ENCODE measurements at regions not wholly inside any gene's neighbourhood (a gene's known extent, or its start where the extent isn't known, plus 50 kb on each side); places are given as distances from the start of the nearest gene placed in this dataset.
"Not testable (repeated sequence)": the region's sequence is repeated elsewhere in the genome, so short reads cannot be mapped to it uniquely, and the experiment has no call there.

DNA sequence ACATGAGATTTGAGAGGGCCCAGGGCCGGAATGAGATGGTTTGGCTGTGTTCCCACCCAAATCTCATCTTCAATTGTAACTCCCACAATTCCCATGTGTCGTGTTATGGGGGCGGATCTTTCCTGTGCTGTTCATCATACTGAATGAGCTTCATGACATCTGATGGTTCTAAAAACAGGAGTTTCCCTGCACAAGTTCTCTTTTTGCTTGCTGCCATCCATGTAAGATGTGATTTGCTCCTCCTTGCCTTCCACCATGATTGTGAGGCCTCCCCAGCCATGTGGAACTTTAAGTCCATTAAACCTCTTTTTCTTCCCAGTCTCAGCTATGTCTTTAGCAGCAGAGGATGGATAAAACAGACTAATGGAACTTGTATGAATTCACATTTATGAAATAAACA lies 131.9 kb upstream of the ZC3H15 start:
- POLR2A ChIA-PET; dilution Hi-C loops (cut with MboI; ENCODE audit: extremely low pct_ligation_motif_present, low sequenced_read_pairs); H3K27ac ChIP-seq (ENCODE audit: insufficient read depth, low read depth, low read length); intact Hi-C loops (cut with micrococcal nuclease); H3K79me2 ChIP-seq (ENCODE audit: control insufficient read depth, insufficient read depth, low read length); H3K27me3 ChIP-seq (ENCODE audit: control insufficient read depth in 2 of 2, insufficient read depth in 2 of 2, low read length in 2 of 2); H3K4me2 ChIP-seq (ENCODE audit: insufficient read depth, low read length); H3K9ac ChIP-seq (replicated peaks; ENCODE audit: extremely low read depth, insufficient read depth, low read length); H4K20me1 ChIP-seq (replicated peaks; ENCODE audit: control insufficient read depth, extremely low read depth, insufficient read depth, low read length); FAIRE-seq; H3K36me3 ChIP-seq (ENCODE audit: control insufficient read depth in 2 of 2, extremely low read depth in 1 of 2, insufficient read depth in 2 of 2, low read length in 2 of 2); CTCF ChIA-PET; DNase-seq (ENCODE audit: low read depth, low spot score); H3K9me1 ChIP-seq (replicated peaks; ENCODE audit: control insufficient read depth, extremely low read depth, insufficient read depth, low read length); BruUV-seq (replicated peaks); H3K9me3 ChIP-seq (replicated peaks; ENCODE audit: control insufficient read depth, insufficient read depth, low read length); H3K4me3 ChIP-seq (replicated peaks in 1 of 3; ENCODE audit: insufficient read depth in 1 of 3, low read depth in 1 of 3, low read length in 3 of 3); H2AFZ ChIP-seq (ENCODE audit: low read depth, low read length): not testable (repeated sequence)
- peaks cover 12% of the 10 kb centered on the region for H3K4me1 ChIP-seq (ENCODE audit: control insufficient read depth, extremely low read depth, insufficient read depth, low read length)

DNA sequence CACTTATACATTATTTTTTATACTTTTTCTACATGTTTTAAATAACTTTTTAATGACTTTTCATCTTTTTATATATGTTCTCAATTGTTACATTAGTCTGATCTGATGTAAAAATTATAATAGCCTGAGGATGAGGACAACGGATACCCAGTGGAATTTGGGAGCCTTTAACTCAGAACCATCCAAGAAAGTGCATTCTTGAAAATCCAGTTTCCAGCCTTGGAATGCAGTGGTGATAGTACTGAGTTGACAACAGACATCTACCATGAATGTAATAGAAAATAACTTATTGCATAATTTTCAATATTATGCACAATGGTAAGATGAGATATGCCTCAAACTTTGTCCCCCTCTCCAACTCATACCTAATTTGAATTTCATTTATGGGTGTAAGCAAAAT lies 120.7 kb upstream of the ZC3H15 start:
- Histone ChIP-seq H3K36me3 (ENCODE audit: control insufficient read depth in 2 of 2, extremely low read depth in 1 of 2, insufficient read depth in 2 of 2, low read length in 2 of 2) (no peaks in the 10 kb centered on the region), H3K9me3 (replicated peaks; ENCODE audit: control insufficient read depth, insufficient read depth, low read length) (no peaks in the 10 kb centered on the region), H3K27ac (ENCODE audit: insufficient read depth, low read depth, low read length) (no peak overlapping the region), H3K4me2 (ENCODE audit: insufficient read depth, low read length) (no peak overlapping the region), H2AFZ (ENCODE audit: low read depth, low read length) (no peak overlapping the region), H3K4me3 (replicated peaks in 1 of 3; ENCODE audit: insufficient read depth in 1 of 3, low read depth in 1 of 3, low read length in 3 of 3) (no peak overlapping the region), H3K4me1 (ENCODE audit: control insufficient read depth, extremely low read depth, insufficient read depth, low read length) (peaks cover 3% of the 10 kb centered on the region), H3K9ac (replicated peaks; ENCODE audit: extremely low read depth, insufficient read depth, low read length) (no peak overlapping the region), H3K79me2 (ENCODE audit: control insufficient read depth, insufficient read depth, low read length) (no peaks in the 10 kb centered on the region), H4K20me1 (replicated peaks; ENCODE audit: control insufficient read depth, extremely low read depth, insufficient read depth, low read length) (no peaks in the 10 kb centered on the region), H3K27me3 (ENCODE audit: control insufficient read depth in 2 of 2, insufficient read depth in 2 of 2, low read length in 2 of 2) (no peaks in the 10 kb centered on the region), H3K9me1 (replicated peaks; ENCODE audit: control insufficient read depth, extremely low read depth, insufficient read depth, low read length) (no peaks in the 10 kb centered on the region)
- intact Hi-C loops (cut with micrococcal nuclease): no loop called here
- BruUV-seq (replicated peaks): no TSS peak
- ChIA-PET POLR2A (no interaction called here), CTCF (no interaction called here)
- FAIRE-seq (no peak), DNase-seq (ENCODE audit: low read depth, low spot score) (no peak)
- TF ChIP-seq EZH2 (IDR thresholded peaks at IDR 0.05; ENCODE audit: borderline replicate concordance, low read depth, low read length, severe bottlenecking) (no peak), MAX (IDR thresholded peaks at IDR 0.05; ENCODE audit: insufficient read depth, insufficient read length) (no peak), POLR2AphosphoS5 (IDR thresholded peaks at IDR 0.05; ENCODE audit: insufficient read depth, low read depth, low read length) (no peak), GATA2 (IDR thresholded peaks at IDR 0.05; ENCODE audit: insufficient read depth, insufficient read length, low read depth, low read length) (no peak), POLR2A (IDR thresholded peaks at IDR 0.05; ENCODE audit: low read depth, low read length) (no peak), JUN (IDR thresholded peaks at IDR 0.05; ENCODE audit: borderline replicate concordance, insufficient read depth, insufficient read length, low read depth) (no peak), FOS (IDR thresholded peaks at IDR 0.05; ENCODE audit: borderline replicate concordance, insufficient read depth, low read length) (no peak), MYC (IDR thresholded peaks at IDR 0.05; ENCODE audit: low read depth, low read length) (no peak)
- TF ChIP-seq, protein P1, sequence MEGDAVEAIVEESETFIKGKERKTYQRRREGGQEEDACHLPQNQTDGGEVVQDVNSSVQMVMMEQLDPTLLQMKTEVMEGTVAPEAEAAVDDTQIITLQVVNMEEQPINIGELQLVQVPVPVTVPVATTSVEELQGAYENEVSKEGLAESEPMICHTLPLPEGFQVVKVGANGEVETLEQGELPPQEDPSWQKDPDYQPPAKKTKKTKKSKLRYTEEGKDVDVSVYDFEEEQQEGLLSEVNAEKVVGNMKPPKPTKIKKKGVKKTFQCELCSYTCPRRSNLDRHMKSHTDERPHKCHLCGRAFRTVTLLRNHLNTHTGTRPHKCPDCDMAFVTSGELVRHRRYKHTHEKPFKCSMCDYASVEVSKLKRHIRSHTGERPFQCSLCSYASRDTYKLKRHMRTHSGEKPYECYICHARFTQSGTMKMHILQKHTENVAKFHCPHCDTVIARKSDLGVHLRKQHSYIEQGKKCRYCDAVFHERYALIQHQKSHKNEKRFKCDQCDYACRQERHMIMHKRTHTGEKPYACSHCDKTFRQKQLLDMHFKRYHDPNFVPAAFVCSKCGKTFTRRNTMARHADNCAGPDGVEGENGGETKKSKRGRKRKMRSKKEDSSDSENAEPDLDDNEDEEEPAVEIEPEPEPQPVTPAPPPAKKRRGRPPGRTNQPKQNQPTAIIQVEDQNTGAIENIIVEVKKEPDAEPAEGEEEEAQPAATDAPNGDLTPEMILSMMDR (IDR thresholded peaks at IDR 0.05; ENCODE audit: extremely low read depth in 1 of 2, insufficient read depth in 1 of 2, low read depth in 1 of 2, low read length in 2 of 2): no peak
- dilution Hi-C loops (cut with MboI; ENCODE audit: extremely low pct_ligation_motif_present, low sequenced_read_pairs): no loop called here

All from endothelial cell of umbilical vein (primary cell).